ENCODE measurements at regions not wholly inside any gene's neighbourhood (a gene's known extent, or its start where the extent isn't known, plus 50 kb on each side); places are given as distances from the start of the nearest gene placed in this dataset.

GRCh38 chr13:33717775-33718174 is 100.2 kb upstream of the RFC3 start:
- no peak for DNase-seq

- no peak for DNase-seq
These were observed 96.2 kb upstream of the RFC3 start for GRCh38 chr13:33721724-33722123.

- DNase-seq: no peak
These were observed 95.6 kb upstream of the RFC3 start for GRCh38 chr13:33722216-33722915.

GRCh38 chr13:33723365-33723764 is 94.6 kb upstream of the RFC3 start:
- no peak for DNase-seq

GRCh38 chr13:33723772-33724435 is 94.0 kb upstream of the RFC3 start:
- peak; percentile 47 for DNase-seq

GRCh38 chr13:33725340-33725739 is 92.6 kb upstream of the RFC3 start:
- no peak for DNase-seq

GRCh38 chr13:33727297-33728083 is 90.5 kb upstream of the RFC3 start:
- no peak for DNase-seq

- no peak for DNase-seq
These were observed 89.5 kb upstream of the RFC3 start for GRCh38 chr13:33728271-33729037.

GRCh38 chr13:33730147-33730546 is 87.8 kb upstream of the RFC3 start:
- DNase-seq: no peak

GRCh38 chr13:33730619-33731018 is 87.3 kb upstream of the RFC3 start:
- DNase-seq: no peak

GRCh38 chr13:33735276-33735675 is 82.7 kb upstream of the RFC3 start:
- no peak for DNase-seq

- no peak for DNase-seq
These were observed 78.7 kb upstream of the RFC3 start for GRCh38 chr13:33739254-33739653.

- DNase-seq: no peak
These were observed 77.8 kb upstream of the RFC3 start for GRCh38 chr13:33740134-33740538.

- no peak for DNase-seq
These were observed 75.6 kb upstream of the RFC3 start for GRCh38 chr13:33742321-33742720.

- DNase-seq: no peak
These were observed 74.2 kb upstream of the RFC3 start for GRCh38 chr13:33743438-33744368.

- DNase-seq: peak; percentile 15
These were observed 73.2 kb upstream of the RFC3 start for GRCh38 chr13:33744589-33745369.

GRCh38 chr13:33745370-33746324 is 72.3 kb upstream of the RFC3 start:
- DNase-seq: peak; percentile 5

- no peak for DNase-seq
These were observed 71.1 kb upstream of the RFC3 start for GRCh38 chr13:33746867-33747266.

GRCh38 chr13:33751151-33751550 is 66.8 kb upstream of the RFC3 start:
- DNase-seq: no peak

Measured in right kidney (tissue), 1 donor.